ENCODE measurements at regions not wholly inside any gene's neighbourhood (a gene's known extent, or its start where the extent isn't known, plus 50 kb on each side); places are given as distances from the start of the nearest gene placed in this dataset.

DNA sequence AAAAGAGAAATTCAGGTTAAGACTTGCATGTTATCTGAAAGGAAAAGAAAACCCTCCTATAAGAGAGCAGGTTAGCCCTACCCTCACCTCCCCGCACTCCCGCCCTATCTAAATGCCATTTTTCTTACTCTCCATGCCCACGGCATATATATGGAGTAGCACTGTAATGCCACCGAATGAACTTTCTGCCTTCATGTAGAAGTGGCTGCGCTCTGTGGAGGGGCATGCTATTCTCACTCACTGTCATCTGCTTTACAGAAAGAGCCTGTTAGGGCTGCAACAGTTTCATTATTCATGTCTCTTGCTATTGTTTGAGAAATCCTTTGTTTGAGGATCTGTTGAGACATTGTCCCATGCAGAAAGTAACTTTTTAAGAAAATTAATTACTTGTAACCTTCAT lies 1190.6 kb downstream of the SORCS1 start:
- TF ChIP-seq, protein P1, sequence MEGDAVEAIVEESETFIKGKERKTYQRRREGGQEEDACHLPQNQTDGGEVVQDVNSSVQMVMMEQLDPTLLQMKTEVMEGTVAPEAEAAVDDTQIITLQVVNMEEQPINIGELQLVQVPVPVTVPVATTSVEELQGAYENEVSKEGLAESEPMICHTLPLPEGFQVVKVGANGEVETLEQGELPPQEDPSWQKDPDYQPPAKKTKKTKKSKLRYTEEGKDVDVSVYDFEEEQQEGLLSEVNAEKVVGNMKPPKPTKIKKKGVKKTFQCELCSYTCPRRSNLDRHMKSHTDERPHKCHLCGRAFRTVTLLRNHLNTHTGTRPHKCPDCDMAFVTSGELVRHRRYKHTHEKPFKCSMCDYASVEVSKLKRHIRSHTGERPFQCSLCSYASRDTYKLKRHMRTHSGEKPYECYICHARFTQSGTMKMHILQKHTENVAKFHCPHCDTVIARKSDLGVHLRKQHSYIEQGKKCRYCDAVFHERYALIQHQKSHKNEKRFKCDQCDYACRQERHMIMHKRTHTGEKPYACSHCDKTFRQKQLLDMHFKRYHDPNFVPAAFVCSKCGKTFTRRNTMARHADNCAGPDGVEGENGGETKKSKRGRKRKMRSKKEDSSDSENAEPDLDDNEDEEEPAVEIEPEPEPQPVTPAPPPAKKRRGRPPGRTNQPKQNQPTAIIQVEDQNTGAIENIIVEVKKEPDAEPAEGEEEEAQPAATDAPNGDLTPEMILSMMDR (IDR thresholded peaks at IDR 0.05), result no peak
- TF ChIP-seq POLR2A (IDR thresholded peaks at IDR 0.05), result no peak

Data from suprapubic skin (tissue), 3 donors.